Endothelial cell of umbilical vein (primary cell): ENCODE measurements at regions not wholly inside any gene's neighbourhood (a gene's known extent, or its start where the extent isn't known, plus 50 kb on each side); places are given as distances from the start of the nearest gene placed in this dataset.

Experiments
- EZH2 ChIP-seq: IDR thresholded peaks from 2 replicates; pipeline ENCODE4 v1.6.1; 2012; ENCODE audit warnings: borderline replicate concordance, low read depth, mild to moderate bottlenecking, moderate library complexity, low read length, inconsistent platforms; ENCODE audit not compliant: severe bottlenecking
- FOS ChIP-seq: IDR thresholded peaks from 2 replicates; pipeline ENCODE4 v1.6.1; 2011; ENCODE audit warnings: mild to moderate bottlenecking, low read length, moderate library complexity, borderline replicate concordance; ENCODE audit not compliant: insufficient read depth
- GATA2 ChIP-seq: IDR thresholded peaks from 2 replicates; pipeline ENCODE4 v1.7.0; 2011; ENCODE audit warnings: low read depth, mild to moderate bottlenecking, moderate library complexity, mixed read lengths, low read length; ENCODE audit not compliant: insufficient read length, insufficient read depth
- POLR2A ChIP-seq: IDR thresholded peaks from 2 replicates; pipeline ENCODE4 v1.6.1; 2012; ENCODE audit warnings: low read depth, mild to moderate bottlenecking, control low read depth, low read length
- POLR2AphosphoS5 ChIP-seq: IDR thresholded peaks from 2 replicates; pipeline ENCODE4 v1.6.1; 2012; ENCODE audit warnings: low read depth, mild to moderate bottlenecking, control low read depth, low read length, moderate library complexity; ENCODE audit not compliant: insufficient read depth
- TF ChIP-seq, protein P1 (sequence below), 2 donors: IDR thresholded peaks; 1 replicate in 1 of 2; 2 replicates in 1 of 2; pipeline ENCODE4 v1.5.1; 2011; ENCODE audit warnings: low read length in 2 of 2, mild to moderate bottlenecking in 2 of 2, moderate library complexity in 2 of 2, control low read depth in 1 of 2, inconsistent platforms in 1 of 2, low read depth in 1 of 2; ENCODE audit not compliant: insufficient read depth in 1 of 2; ENCODE audit errors: extremely low read depth in 1 of 2
- TF ChIP-seq, protein P2 (sequence below): IDR thresholded peaks from 2 replicates; pipeline ENCODE4 v1.6.1; 2011; ENCODE audit not compliant: insufficient read depth, insufficient read length

DNA sequence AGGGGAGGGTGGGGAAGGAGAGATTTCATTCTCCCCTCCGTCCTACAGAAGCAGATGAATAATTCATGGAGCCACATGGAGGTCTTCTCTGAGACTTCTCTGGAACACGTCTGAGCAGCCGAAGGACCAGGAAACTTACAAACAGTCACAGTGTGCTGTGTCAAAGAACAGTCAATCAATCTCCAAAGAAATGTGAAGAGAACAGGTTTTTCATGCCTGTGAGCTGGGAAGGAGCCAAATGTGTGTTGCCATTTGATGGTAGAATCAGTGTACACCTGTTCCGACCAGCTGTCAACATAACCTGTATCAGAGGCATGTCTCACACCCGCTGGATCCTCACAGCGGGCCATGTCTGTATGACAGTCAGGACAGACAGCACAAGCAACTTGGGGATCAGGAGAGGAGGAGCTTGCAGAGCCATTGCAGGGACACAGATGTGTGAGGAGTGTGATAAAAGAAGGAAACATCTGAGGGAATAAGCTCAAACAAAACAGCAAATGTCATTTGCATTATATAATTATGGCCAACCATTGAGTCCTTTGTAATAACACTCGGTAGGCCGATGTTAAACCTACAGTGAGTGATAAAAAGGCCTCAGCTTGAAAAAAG is 298.5 kb downstream of the EN1 start:
- TF ChIP-seq, protein P1, sequence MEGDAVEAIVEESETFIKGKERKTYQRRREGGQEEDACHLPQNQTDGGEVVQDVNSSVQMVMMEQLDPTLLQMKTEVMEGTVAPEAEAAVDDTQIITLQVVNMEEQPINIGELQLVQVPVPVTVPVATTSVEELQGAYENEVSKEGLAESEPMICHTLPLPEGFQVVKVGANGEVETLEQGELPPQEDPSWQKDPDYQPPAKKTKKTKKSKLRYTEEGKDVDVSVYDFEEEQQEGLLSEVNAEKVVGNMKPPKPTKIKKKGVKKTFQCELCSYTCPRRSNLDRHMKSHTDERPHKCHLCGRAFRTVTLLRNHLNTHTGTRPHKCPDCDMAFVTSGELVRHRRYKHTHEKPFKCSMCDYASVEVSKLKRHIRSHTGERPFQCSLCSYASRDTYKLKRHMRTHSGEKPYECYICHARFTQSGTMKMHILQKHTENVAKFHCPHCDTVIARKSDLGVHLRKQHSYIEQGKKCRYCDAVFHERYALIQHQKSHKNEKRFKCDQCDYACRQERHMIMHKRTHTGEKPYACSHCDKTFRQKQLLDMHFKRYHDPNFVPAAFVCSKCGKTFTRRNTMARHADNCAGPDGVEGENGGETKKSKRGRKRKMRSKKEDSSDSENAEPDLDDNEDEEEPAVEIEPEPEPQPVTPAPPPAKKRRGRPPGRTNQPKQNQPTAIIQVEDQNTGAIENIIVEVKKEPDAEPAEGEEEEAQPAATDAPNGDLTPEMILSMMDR (IDR thresholded peaks at IDR 0.05; ENCODE audit: extremely low read depth in 1 of 2, insufficient read depth in 1 of 2, low read depth in 1 of 2, low read length in 2 of 2): no peak
- TF ChIP-seq EZH2 (no peak), POLR2AphosphoS5 (no peak), GATA2 (no peak), POLR2A (no peak), FOS (no peak)
- TF ChIP-seq, protein P2, sequence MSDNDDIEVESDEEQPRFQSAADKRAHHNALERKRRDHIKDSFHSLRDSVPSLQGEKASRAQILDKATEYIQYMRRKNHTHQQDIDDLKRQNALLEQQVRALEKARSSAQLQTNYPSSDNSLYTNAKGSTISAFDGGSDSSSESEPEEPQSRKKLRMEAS: no peak
